ENCODE measurements at regions not wholly inside any gene's neighbourhood (a gene's known extent, or its start where the extent isn't known, plus 50 kb on each side); places are given as distances from the start of the nearest gene placed in this dataset.

DNA sequence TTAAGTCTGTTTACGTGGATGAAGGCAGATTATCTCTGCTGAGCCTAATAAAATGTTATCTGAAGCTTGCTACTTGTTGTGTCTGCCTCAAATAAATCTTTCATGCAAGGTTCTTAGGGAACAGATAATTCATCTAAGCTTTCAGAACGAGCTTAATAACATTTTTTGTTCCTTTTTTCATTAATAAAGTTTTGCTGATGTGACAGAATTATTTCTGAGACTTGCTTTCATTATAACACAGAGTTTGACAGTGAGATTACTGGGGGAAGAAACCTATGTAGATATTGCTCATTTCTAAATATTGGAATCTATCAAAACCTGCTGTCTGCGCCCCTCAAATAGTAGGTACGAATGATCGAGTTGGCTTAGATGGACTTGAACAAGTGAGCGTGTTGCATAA, 948.7 kb upstream of the SEL1L start:
- Mint-ChIP-seq H3K4me1 (ENCODE audit: unreplicated experiment) (no peaks in the 10 kb centered on the region), H3K27me3 (ENCODE audit: unreplicated experiment) (no peaks in the 10 kb centered on the region), H3K4me3 (ENCODE audit: unreplicated experiment) (no peak overlapping the region), H3K27ac (ENCODE audit: unreplicated experiment) (no peak overlapping the region), H3K9me3 (ENCODE audit: unreplicated experiment) (peaks cover 11% of the 10 kb centered on the region), H3K36me3 (ENCODE audit: unreplicated experiment) (no peaks in the 10 kb centered on the region)
- TF ChIP-seq CTCF (IDR thresholded peaks at IDR 0.05): no peak
- no peak for DNase-seq (ENCODE audit: extremely low spot score, unreplicated experiment)

GRCh38 chr14:82488473-82488872, 954.8 kb upstream of the SEL1L start:
- Mint-ChIP-seq H3K27ac (ENCODE audit: unreplicated experiment) (no peak overlapping the region), H3K36me3 (ENCODE audit: unreplicated experiment) (no peaks in the 10 kb centered on the region), H3K27me3 (ENCODE audit: unreplicated experiment) (no peaks in the 10 kb centered on the region), H3K9me3 (ENCODE audit: unreplicated experiment) (no peaks in the 10 kb centered on the region), H3K4me3 (ENCODE audit: unreplicated experiment) (no peak overlapping the region), H3K4me1 (ENCODE audit: unreplicated experiment) (no peaks in the 10 kb centered on the region)
- DNase-seq (ENCODE audit: extremely low spot score, unreplicated experiment): no peak
- TF ChIP-seq CTCF (IDR thresholded peaks at IDR 0.05): no peak

- TF ChIP-seq CTCF (IDR thresholded peaks at IDR 0.05): no peak
- Mint-ChIP-seq H3K27me3 (ENCODE audit: unreplicated experiment) (no peaks in the 10 kb centered on the region), H3K4me1 (ENCODE audit: unreplicated experiment) (no peaks in the 10 kb centered on the region), H3K4me3 (ENCODE audit: unreplicated experiment) (no peak overlapping the region), H3K9me3 (ENCODE audit: unreplicated experiment) (peaks cover 4% of the 10 kb centered on the region), H3K36me3 (ENCODE audit: unreplicated experiment) (no peaks in the 10 kb centered on the region), H3K27ac (ENCODE audit: unreplicated experiment) (no peak overlapping the region)
- DNase-seq (ENCODE audit: extremely low spot score, unreplicated experiment): no peak
These were observed 956.7 kb upstream of the SEL1L start for GRCh38 chr14:82490397-82490796.

GRCh38 chr14:82492157-82492556, 958.5 kb upstream of the SEL1L start:
- Mint-ChIP-seq H3K27me3 (ENCODE audit: unreplicated experiment) (no peaks in the 10 kb centered on the region), H3K27ac (ENCODE audit: unreplicated experiment) (no peak overlapping the region), H3K4me1 (ENCODE audit: unreplicated experiment) (no peaks in the 10 kb centered on the region), H3K4me3 (ENCODE audit: unreplicated experiment) (no peak overlapping the region), H3K36me3 (ENCODE audit: unreplicated experiment) (no peaks in the 10 kb centered on the region), H3K9me3 (ENCODE audit: unreplicated experiment) (peaks cover 5% of the 10 kb centered on the region)
- DNase-seq (ENCODE audit: extremely low spot score, unreplicated experiment): no peak
- TF ChIP-seq CTCF (IDR thresholded peaks at IDR 0.05): no peak

GRCh38 chr14:82500222-82500621, 966.6 kb upstream of the SEL1L start:
- H3K4me1 Mint-ChIP-seq (ENCODE audit: unreplicated experiment): no peaks in the 10 kb centered on the region
- DNase-seq (ENCODE audit: extremely low spot score, unreplicated experiment): no peak
- no peak overlapping the region for H3K27ac Mint-ChIP-seq (ENCODE audit: unreplicated experiment)
- H3K4me3 Mint-ChIP-seq (ENCODE audit: unreplicated experiment): no peak overlapping the region
- no peaks in the 10 kb centered on the region for H3K27me3 Mint-ChIP-seq (ENCODE audit: unreplicated experiment)
- TF ChIP-seq CTCF (IDR thresholded peaks at IDR 0.05): no peak
- peaks cover 5% of the 10 kb centered on the region for H3K9me3 Mint-ChIP-seq (ENCODE audit: unreplicated experiment)
- H3K36me3 Mint-ChIP-seq (ENCODE audit: unreplicated experiment): no peaks in the 10 kb centered on the region

Data from osteocyte (in vitro differentiated cells).